Activated naive CD4-positive, alpha-beta T cell treated with anti-CD3 and anti-CD28 coated beads, Interleukin-2, amount 50 U/mL, for 72 hours (primary cell): ENCODE measurements at regions not wholly inside any gene's neighbourhood (a gene's known extent, or its start where the extent isn't known, plus 50 kb on each side); places are given as distances from the start of the nearest gene placed in this dataset.

ENCODE experiments used
- ATAC-seq, 2 donors: fragments of 150-1000 bp; cut with Tn5 transposase; 2 replicates each; pipeline ENCODE4 v1.10.0; 2021; ENCODE audit warnings: mild to moderate bottlenecking in 2 of 2, moderate library complexity in 2 of 2
- DNase-seq, 2 donors: peaks; one replicate each; pipeline ENCODE4 v3.0.0; 2021 to 2022; ENCODE audit warnings: low spot score in 2 of 2
- H3K27ac Mint-ChIP-seq, 2 donors: one replicate each; pipeline ENCODE4 v1.8.0; 2022; ENCODE audit warnings: mild to moderate bottlenecking in 2 of 2, mixed read lengths in 2 of 2
- H3K36me3 Mint-ChIP-seq, 2 donors: one replicate each; pipeline ENCODE4 v1.8.0; 2022; ENCODE audit warnings: mixed read lengths in 2 of 2
- H3K9me3 Mint-ChIP-seq, 2 donors: one replicate each; pipeline ENCODE4 v1.8.0; 2022; ENCODE audit warnings: mixed read lengths in 2 of 2

GRCh38 chr5:78699552-78700153, 51.1 kb upstream of the LHFPL2 start:
- no peaks in the 10 kb centered on the region for H3K36me3 Mint-ChIP-seq
- ATAC-seq: no peak

GRCh38 chr5:78698191-78698791, 49.7 kb upstream of the LHFPL2 start:
- H3K27ac Mint-ChIP-seq: no peak overlapping the region
- peaks cover 0 to 2% of the 10 kb centered on the region in 2 donors for H3K9me3 Mint-ChIP-seq
- ATAC-seq: no peak
- H3K36me3 Mint-ChIP-seq: no peaks in the 10 kb centered on the region
- no peak for DNase-seq

More at GRCh38 chr5:78699552-78700153, 51.1 kb upstream of the LHFPL2 start:
- no peak for DNase-seq
- Mint-ChIP-seq H3K9me3 (no peaks in the 10 kb centered on the region), H3K27ac (no peak overlapping the region)
